Tibial nerve (tissue), 4 donors: ENCODE measurements at regions not wholly inside any gene's neighbourhood (a gene's known extent, or its start where the extent isn't known, plus 50 kb on each side); places are given as distances from the start of the nearest gene placed in this dataset.
"Not testable (repeated sequence)": the region's sequence is repeated elsewhere in the genome, so short reads cannot be mapped to it uniquely, and the experiment has no call there.

Experiments
- CTCF ChIP-seq, 5 experiments: fragments of 200-600 bp in 3 of 5; fragments of 450-650 bp in 2 of 5; sonication (generic) in 3 of 5; IDR thresholded peaks; one replicate each; pipeline ENCODE4 v1.5.1; 2016 to 2019; ENCODE audit warnings: antibody characterized with exemption in 5 of 5, mild to moderate bottlenecking in 3 of 5, moderate library complexity in 2 of 5
- EP300 ChIP-seq, 2 donors: sonication (generic); formaldehyde crosslinking; IDR thresholded peaks; one replicate each; pipeline ENCODE4 v1.6.1; 2017; ENCODE audit warnings: antibody characterized with exemption in 2 of 2, mild to moderate bottlenecking in 1 of 2

GRCh38 chr7:55707410-55707809, 135.1 kb upstream of the VOPP1 start:
- not testable (repeated sequence) for TF ChIP-seq EP300, CTCF (IDR thresholded peaks at IDR 0.05)
